ENCODE measurements at regions not wholly inside any gene's neighbourhood (a gene's known extent, or its start where the extent isn't known, plus 50 kb on each side); places are given as distances from the start of the nearest gene placed in this dataset.

DNA sequence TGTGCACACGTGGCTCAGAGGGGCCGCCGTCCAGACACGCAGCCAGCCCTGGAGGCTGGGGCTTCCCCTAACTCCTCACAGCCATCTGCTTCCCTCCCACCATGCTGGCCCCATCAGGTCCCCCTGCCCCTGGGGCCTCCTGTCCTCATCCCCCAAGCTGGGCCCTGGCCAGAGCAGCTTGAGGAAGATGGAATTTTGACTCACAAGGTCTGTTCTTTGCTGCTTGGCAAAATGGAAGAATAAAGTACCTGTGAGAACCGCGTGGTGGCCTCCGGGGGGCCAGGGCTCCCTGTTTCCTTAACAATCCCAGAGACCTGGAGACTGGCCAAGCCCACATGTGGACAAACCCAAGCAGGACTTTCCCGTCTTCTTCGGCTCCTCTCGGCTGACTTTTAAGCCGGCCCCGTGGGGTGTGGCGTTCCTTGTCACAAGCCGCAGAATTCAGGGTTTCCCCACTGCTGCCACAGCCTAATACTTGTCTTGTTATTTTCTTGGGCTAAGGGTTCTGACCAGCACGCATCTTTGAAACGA, 872.8 kb downstream of the BRD1 start:
- no peak for TF ChIP-seq CTCF (CRISPR knock-in tag; IDR thresholded peaks at IDR 0.05)
- TF ChIP-seq BHLHE40 (IDR thresholded peaks at IDR 0.05; ENCODE audit: low read length), result no peak
- no peak for TF ChIP-seq ELF4 (CRISPR knock-in tag; IDR thresholded peaks at IDR 0.05; ENCODE audit: borderline replicate concordance)
- no peak for TF ChIP-seq POLR2A (IDR thresholded peaks at IDR 0.05; ENCODE audit: insufficient read depth in 1 of 2, low read depth in 2 of 2, low read length in 2 of 2)
- no peak for TF ChIP-seq TCF7L2 (IDR thresholded peaks at IDR 0.05; ENCODE audit: low read depth, low read length)
- TF ChIP-seq SNAPC4 (CRISPR knock-in tag; IDR thresholded peaks at IDR 0.05), result no peak
- TF ChIP-seq ZNF256 (CRISPR knock-in tag; conservative IDR thresholded peaks at IDR 0.05), result no peak
- no peak for TF ChIP-seq ESRRA (CRISPR knock-in tag; IDR thresholded peaks at IDR 0.05; ENCODE audit: low read depth)
- TF ChIP-seq PBX3 (CRISPR knock-in tag; IDR thresholded peaks at IDR 0.05; ENCODE audit: borderline replicate concordance), result no peak

Data from HepG2 (cell line).